GM23338 (cell line): ENCODE measurements at regions not wholly inside any gene's neighbourhood (a gene's known extent, or its start where the extent isn't known, plus 50 kb on each side); places are given as distances from the start of the nearest gene placed in this dataset.
A peak's percentile ranks its signal among the peaks of the same experiment; 100 is the strongest.

Source experiments
- ATAC-seq: fragments of 200-7000 bp; cut with Tn5 transposase; 3 replicates; pipeline ENCODE4 v1.9.1; 2020
- DNase-seq: peaks from one replicate; pipeline ENCODE4 v3.0.0-alpha.2; 2015; ENCODE audit warnings: low spot score
- H2AFZ ChIP-seq: fragments of 200-600 bp; sonication (generic); 2 replicates; pipeline ENCODE4 v1.8.0; 2016; ENCODE audit warnings: antibody characterized with exemption, mild to moderate bottlenecking, moderate library complexity
- H3F3A ChIP-seq: fragments of 200-600 bp; sonication (generic); replicated peaks from 2 replicates; pipeline ENCODE4 v1.8.0; 2017; ENCODE audit warnings: antibody characterized with exemption, mixed run types, low read depth
- H3K27ac ChIP-seq: fragments of 200-600 bp; sonication (generic); 2 replicates; pipeline ENCODE4 v1.6.1; 2016; ENCODE audit warnings: low read depth
- H3K27me3 ChIP-seq: fragments of 200-600 bp; sonication (generic); 2 replicates; pipeline ENCODE4 v1.8.0; 2016; ENCODE audit warnings: mild to moderate bottlenecking, mixed run types, moderate library complexity; ENCODE audit not compliant: insufficient read depth
- H3K36me3 ChIP-seq: fragments of 200-600 bp; sonication (generic); 2 replicates; pipeline ENCODE4 v1.8.0; 2016; ENCODE audit warnings: mild to moderate bottlenecking; ENCODE audit not compliant: insufficient read depth
- H3K4me1 ChIP-seq: fragments of 200-600 bp; sonication (generic); 2 replicates; pipeline ENCODE4 v1.8.0; 2016; ENCODE audit warnings: mild to moderate bottlenecking, moderate library complexity; ENCODE audit not compliant: insufficient read depth
- H3K4me2 ChIP-seq: fragments of 200-600 bp; sonication (generic); 2 replicates; pipeline ENCODE4 v1.7.1; 2017; ENCODE audit warnings: mixed run types
- H3K4me3 ChIP-seq: fragments of 200-600 bp; sonication (generic); 2 replicates; pipeline ENCODE4 v1.6.1; 2016; ENCODE audit warnings: mixed run types
- H3K79me2 ChIP-seq: fragments of 200-600 bp; sonication (generic); replicated peaks from 2 replicates; pipeline ENCODE4 v1.8.0; 2017; ENCODE audit warnings: mild to moderate bottlenecking; ENCODE audit not compliant: insufficient read depth
- H3K9me2 ChIP-seq: fragments of 200-600 bp; sonication (generic); 2 replicates; pipeline ENCODE4 v1.8.0; 2017; ENCODE audit not compliant: insufficient read depth
- H4K20me1 ChIP-seq: fragments of 200-600 bp; sonication (generic); replicated peaks from 2 replicates; pipeline ENCODE4 v1.8.0; 2017; ENCODE audit warnings: mild to moderate bottlenecking; ENCODE audit not compliant: insufficient read depth
- H3K27ac Mint-ChIP-seq: 2 replicates; pipeline ENCODE4 v1.8.0; 2020; ENCODE audit warnings: inconsistent platforms, mild to moderate bottlenecking, moderate library complexity, mixed read lengths
- H3K27me3 Mint-ChIP-seq: 3 replicates; pipeline ENCODE4 v1.8.0; 2022; ENCODE audit warnings: low read depth, mild to moderate bottlenecking, moderate library complexity, mixed read lengths, inconsistent platforms; ENCODE audit not compliant: insufficient read depth, poor library complexity
- H3K36me3 Mint-ChIP-seq: 3 replicates; pipeline ENCODE4 v1.8.0; 2021; ENCODE audit warnings: low read depth, mild to moderate bottlenecking, inconsistent platforms, moderate library complexity, mixed read lengths
- H3K4me1 Mint-ChIP-seq: 3 replicates; pipeline ENCODE4 v1.8.0; 2020; ENCODE audit warnings: mild to moderate bottlenecking, inconsistent platforms, mixed read lengths
- H3K4me3 Mint-ChIP-seq: 3 replicates; pipeline ENCODE4 v1.8.0; 2021; ENCODE audit warnings: moderate library complexity, mild to moderate bottlenecking, inconsistent platforms, mixed read lengths
- H3K9me3 Mint-ChIP-seq: 3 replicates; pipeline ENCODE4 v1.8.0; 2020; ENCODE audit warnings: moderate library complexity, mild to moderate bottlenecking, inconsistent platforms, mixed read lengths
- CREB1 ChIP-seq: fragments of 250-450 bp; sonication (Bioruptor Pico); IDR thresholded peaks from 2 replicates; pipeline ENCODE4 v1.5.0; 2020; ENCODE audit warnings: low read depth, mild to moderate bottlenecking, moderate library complexity
- EZH2 ChIP-seq: fragments of 200-600 bp; sonication (generic); IDR thresholded peaks from one replicate; pipeline ENCODE4 v1.8.0; 2017; ENCODE audit warnings: antibody characterized with exemption, mild to moderate bottlenecking, low read depth; ENCODE audit not compliant: unreplicated experiment
- EZH2phosphoT487 ChIP-seq: fragments of 200-600 bp; sonication (generic); IDR thresholded peaks from one replicate; pipeline ENCODE4 v1.8.1; 2018; ENCODE audit warnings: antibody characterized with exemption; ENCODE audit not compliant: unreplicated experiment
- JUNB ChIP-seq: IDR thresholded peaks from one replicate; pipeline ENCODE4 v1.6.1; 2016; ENCODE audit warnings: antibody characterized with exemption; ENCODE audit not compliant: unreplicated experiment
- NANOG ChIP-seq: IDR thresholded peaks from 2 replicates; pipeline ENCODE4 v1.6.1; 2016; ENCODE audit warnings: antibody characterized with exemption, borderline replicate concordance
- STAT1 ChIP-seq: IDR thresholded peaks from one replicate; pipeline ENCODE4 v1.6.1; 2016; ENCODE audit warnings: antibody characterized with exemption; ENCODE audit not compliant: unreplicated experiment
- ZNF114 ChIP-seq: fragments of 250-450 bp; sonication (Bioruptor Pico); IDR thresholded peaks from 2 replicates; pipeline ENCODE4 v1.5.0; 2020; ENCODE audit warnings: mild to moderate bottlenecking, moderate library complexity
- ZNF331 ChIP-seq: fragments of 250-450 bp; sonication (Bioruptor Pico); IDR thresholded peaks from 2 replicates; pipeline ENCODE4 v1.5.0; 2020; ENCODE audit warnings: low read depth, mild to moderate bottlenecking, moderate library complexity
- TF ChIP-seq, protein P1 (sequence below): fragments of 250-450 bp; sonication (Bioruptor Pico); IDR thresholded peaks from 2 replicates; pipeline ENCODE4 v1.5.0; 2020; ENCODE audit warnings: mild to moderate bottlenecking, moderate library complexity
- TF ChIP-seq, protein P2 (sequence below): IDR thresholded peaks from 2 replicates; pipeline ENCODE4 v1.6.1; 2016; ENCODE audit warnings: antibody characterized with exemption
- TF ChIP-seq, protein P3 (sequence below), 2 experiments: fragments of 200-600 bp in 1 of 2; sonication (generic) in 1 of 2; conservative IDR thresholded peaks; 2 replicates each; pipeline versions ENCODE4 v1.5.1 to v1.6.1; 2016 to 2017; ENCODE audit warnings: antibody characterized with exemption in 2 of 2, low read depth in 2 of 2, mild to moderate bottlenecking in 2 of 2, moderate library complexity in 1 of 2

DNA sequence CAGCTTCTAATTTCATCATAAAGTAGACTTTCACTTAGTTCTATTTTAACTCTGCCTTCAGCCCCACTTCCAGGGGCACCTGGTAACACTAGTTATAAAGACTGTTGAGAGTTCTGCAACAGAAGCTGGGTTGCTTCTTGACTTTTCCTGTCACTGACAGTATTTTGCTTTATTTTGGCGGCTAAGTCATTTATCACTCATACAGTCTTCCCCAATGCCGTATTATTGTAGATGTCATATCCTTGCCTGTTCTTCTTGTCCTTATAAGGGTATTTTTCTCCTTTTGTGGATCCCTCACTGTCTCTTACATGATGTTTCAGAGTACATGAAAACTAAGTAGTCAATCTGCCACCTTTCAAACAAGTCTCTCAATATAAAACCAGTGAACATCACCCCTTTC is 369.0 kb upstream of the PPP2R3A start:
- DNase-seq (no peak), ATAC-seq (no peak)
- H3K36me3 ChIP-seq = no peaks in the 10 kb centered on the region
- H3K79me2 ChIP-seq = no peaks in the 10 kb centered on the region
- peaks cover 6% of the 10 kb centered on the region; the same call in 1 of the 2 replicates for H3K9me2 ChIP-seq
- TF ChIP-seq STAT1 (no peak), EZH2 (no peak), EZH2phosphoT487 (no peak), NANOG (no peak)
- TF ChIP-seq, protein P1, sequence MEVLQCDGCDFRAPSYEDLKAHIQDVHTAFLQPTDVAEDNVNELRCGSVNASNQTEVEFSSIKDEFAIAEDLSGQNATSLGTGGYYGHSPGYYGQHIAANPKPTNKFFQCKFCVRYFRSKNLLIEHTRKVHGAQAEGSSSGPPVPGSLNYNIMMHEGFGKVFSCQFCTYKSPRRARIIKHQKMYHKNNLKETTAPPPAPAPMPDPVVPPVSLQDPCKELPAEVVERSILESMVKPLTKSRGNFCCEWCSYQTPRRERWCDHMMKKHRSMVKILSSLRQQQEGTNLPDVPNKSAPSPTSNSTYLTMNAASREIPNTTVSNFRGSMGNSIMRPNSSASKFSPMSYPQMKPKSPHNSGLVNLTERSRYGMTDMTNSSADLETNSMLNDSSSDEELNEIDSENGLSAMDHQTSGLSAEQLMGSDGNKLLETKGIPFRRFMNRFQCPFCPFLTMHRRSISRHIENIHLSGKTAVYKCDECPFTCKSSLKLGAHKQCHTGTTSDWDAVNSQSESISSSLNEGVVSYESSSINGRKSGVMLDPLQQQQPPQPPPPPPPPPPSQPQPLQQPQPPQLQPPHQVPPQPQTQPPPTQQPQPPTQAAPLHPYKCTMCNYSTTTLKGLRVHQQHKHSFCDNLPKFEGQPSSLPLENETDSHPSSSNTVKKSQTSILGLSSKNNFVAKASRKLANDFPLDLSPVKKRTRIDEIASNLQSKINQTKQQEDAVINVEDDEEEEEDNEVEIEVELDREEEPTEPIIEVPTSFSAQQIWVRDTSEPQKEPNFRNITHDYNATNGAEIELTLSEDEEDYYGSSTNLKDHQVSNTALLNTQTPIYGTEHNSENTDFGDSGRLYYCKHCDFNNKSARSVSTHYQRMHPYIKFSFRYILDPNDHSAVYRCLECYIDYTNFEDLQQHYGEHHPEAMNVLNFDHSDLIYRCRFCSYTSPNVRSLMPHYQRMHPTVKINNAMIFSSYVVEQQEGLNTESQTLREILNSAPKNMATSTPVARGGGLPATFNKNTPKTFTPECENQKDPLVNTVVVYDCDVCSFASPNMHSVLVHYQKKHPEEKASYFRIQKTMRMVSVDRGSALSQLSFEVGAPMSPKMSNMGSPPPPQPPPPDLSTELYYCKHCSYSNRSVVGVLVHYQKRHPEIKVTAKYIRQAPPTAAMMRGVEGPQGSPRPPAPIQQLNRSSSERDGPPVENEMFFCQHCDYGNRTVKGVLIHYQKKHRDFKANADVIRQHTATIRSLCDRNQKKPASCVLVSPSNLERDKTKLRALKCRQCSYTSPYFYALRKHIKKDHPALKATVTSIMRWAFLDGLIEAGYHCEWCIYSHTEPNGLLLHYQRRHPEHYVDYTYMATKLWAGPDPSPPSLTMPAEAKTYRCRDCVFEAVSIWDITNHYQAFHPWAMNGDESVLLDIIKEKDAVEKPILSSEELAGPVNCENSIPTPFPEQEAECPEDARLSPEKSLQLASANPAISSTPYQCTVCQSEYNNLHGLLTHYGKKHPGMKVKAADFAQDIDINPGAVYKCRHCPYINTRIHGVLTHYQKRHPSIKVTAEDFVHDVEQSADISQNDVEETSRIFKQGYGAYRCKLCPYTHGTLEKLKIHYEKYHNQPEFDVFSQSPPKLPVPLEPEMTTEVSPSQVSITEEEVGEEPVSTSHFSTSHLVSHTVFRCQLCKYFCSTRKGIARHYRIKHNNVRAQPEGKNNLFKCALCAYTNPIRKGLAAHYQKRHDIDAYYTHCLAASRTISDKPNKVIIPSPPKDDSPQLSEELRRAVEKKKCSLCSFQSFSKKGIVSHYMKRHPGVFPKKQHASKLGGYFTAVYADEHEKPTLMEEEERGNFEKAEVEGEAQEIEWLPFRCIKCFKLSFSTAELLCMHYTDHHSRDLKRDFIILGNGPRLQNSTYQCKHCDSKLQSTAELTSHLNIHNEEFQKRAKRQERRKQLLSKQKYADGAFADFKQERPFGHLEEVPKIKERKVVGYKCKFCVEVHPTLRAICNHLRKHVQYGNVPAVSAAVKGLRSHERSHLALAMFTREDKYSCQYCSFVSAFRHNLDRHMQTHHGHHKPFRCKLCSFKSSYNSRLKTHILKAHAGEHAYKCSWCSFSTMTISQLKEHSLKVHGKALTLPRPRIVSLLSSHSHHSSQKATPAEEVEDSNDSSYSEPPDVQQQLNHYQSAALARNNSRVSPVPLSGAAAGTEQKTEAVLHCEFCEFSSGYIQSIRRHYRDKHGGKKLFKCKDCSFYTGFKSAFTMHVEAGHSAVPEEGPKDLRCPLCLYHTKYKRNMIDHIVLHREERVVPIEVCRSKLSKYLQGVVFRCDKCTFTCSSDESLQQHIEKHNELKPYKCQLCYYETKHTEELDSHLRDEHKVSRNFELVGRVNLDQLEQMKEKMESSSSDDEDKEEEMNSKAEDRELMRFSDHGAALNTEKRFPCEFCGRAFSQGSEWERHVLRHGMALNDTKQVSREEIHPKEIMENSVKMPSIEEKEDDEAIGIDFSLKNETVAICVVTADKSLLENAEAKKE (CRISPR knock-in tag) = no peak
- H3K4me3 Mint-ChIP-seq = no peak overlapping the region
- H3K4me1 ChIP-seq = peaks cover 30% of the 10 kb centered on the region
- no peak overlapping the region for H2AFZ ChIP-seq
- no peaks in the 10 kb centered on the region for H3F3A ChIP-seq
- H3K27me3 ChIP-seq = no peaks in the 10 kb centered on the region
- no peaks in the 10 kb centered on the region for H4K20me1 ChIP-seq
- peaks cover 6% of the 10 kb centered on the region; the same call in 2 of the 3 replicates for H3K9me3 Mint-ChIP-seq
- H3K36me3 Mint-ChIP-seq = no peaks in the 10 kb centered on the region; the same call in 2 of the 3 replicates
- H3K4me2 ChIP-seq = no peak overlapping the region
- H3K27me3 Mint-ChIP-seq = peaks cover 1% of the 10 kb centered on the region
- no peak overlapping the region for H3K4me3 ChIP-seq
- no peak overlapping the region for H3K27ac Mint-ChIP-seq
- H3K27ac ChIP-seq = no peak overlapping the region
- peaks cover 29% of the 10 kb centered on the region for H3K4me1 Mint-ChIP-seq

DNA sequence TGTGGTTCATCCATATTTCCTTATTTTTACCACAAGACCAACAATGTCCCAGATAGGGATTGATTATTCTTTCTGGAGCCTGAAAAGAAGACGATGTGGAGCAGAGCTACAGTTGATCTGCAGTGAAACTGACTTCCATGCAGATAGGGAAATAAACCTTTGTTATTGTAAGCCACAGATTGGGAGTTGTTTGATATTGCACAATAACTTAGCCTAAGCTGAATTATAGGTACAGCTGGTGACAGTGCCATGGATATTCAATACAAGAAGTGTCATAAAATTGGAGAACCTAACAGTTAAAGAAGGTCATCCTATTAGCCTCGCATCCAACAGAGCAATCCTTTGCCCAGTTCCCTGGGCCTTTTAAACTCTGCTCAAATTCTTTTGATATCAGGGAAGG is 367.7 kb upstream of the PPP2R3A start:
- peaks cover 29% of the 10 kb centered on the region for H3K4me1 Mint-ChIP-seq
- peaks cover under 1% of the 10 kb centered on the region; the same call in 1 of the 3 replicates for H3K9me3 Mint-ChIP-seq
- Histone ChIP-seq H3K36me3 (no peaks in the 10 kb centered on the region), H4K20me1 (no peaks in the 10 kb centered on the region), H3K27ac (no peak overlapping the region), H2AFZ (peak overlapping the region; percentile 23; the same call in 1 of the 2 replicates), H3K4me2 (no peak overlapping the region), H3K9me2 (peaks cover 6% of the 10 kb centered on the region; the same call in 1 of the 2 replicates), H3K4me1 (peaks cover 30% of the 10 kb centered on the region), H3K79me2 (no peaks in the 10 kb centered on the region), H3K4me3 (no peak overlapping the region), H3K27me3 (no peaks in the 10 kb centered on the region), H3F3A (no peaks in the 10 kb centered on the region)
- no peak for ATAC-seq
- no peak overlapping the region for H3K27ac Mint-ChIP-seq
- peaks cover 1% of the 10 kb centered on the region for H3K27me3 Mint-ChIP-seq
- no peak for DNase-seq
- no peak overlapping the region for H3K4me3 Mint-ChIP-seq
- H3K36me3 Mint-ChIP-seq = no peaks in the 10 kb centered on the region
- no peak for TF ChIP-seq NANOG
- TF ChIP-seq STAT1 = no peak
- TF ChIP-seq EZH2phosphoT487 = no peak
- no peak for TF ChIP-seq EZH2
- TF ChIP-seq ZNF331 = no peak
- TF ChIP-seq JUNB = no peak
- no peak for TF ChIP-seq CREB1 (CRISPR knock-in tag)
- TF ChIP-seq, protein P2, sequence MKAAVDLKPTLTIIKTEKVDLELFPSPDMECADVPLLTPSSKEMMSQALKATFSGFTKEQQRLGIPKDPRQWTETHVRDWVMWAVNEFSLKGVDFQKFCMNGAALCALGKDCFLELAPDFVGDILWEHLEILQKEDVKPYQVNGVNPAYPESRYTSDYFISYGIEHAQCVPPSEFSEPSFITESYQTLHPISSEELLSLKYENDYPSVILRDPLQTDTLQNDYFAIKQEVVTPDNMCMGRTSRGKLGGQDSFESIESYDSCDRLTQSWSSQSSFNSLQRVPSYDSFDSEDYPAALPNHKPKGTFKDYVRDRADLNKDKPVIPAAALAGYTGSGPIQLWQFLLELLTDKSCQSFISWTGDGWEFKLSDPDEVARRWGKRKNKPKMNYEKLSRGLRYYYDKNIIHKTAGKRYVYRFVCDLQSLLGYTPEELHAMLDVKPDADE = no peak
- no peak for TF ChIP-seq ZNF114 (CRISPR knock-in tag)
- TF ChIP-seq, protein P3, sequence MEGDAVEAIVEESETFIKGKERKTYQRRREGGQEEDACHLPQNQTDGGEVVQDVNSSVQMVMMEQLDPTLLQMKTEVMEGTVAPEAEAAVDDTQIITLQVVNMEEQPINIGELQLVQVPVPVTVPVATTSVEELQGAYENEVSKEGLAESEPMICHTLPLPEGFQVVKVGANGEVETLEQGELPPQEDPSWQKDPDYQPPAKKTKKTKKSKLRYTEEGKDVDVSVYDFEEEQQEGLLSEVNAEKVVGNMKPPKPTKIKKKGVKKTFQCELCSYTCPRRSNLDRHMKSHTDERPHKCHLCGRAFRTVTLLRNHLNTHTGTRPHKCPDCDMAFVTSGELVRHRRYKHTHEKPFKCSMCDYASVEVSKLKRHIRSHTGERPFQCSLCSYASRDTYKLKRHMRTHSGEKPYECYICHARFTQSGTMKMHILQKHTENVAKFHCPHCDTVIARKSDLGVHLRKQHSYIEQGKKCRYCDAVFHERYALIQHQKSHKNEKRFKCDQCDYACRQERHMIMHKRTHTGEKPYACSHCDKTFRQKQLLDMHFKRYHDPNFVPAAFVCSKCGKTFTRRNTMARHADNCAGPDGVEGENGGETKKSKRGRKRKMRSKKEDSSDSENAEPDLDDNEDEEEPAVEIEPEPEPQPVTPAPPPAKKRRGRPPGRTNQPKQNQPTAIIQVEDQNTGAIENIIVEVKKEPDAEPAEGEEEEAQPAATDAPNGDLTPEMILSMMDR (conservative IDR thresholded peaks at IDR 0.05; ENCODE audit: low read depth in 2 of 2) = no peak
